DND-41 (cell line): ENCODE measurements at regions not wholly inside any gene's neighbourhood (a gene's known extent, or its start where the extent isn't known, plus 50 kb on each side); places are given as distances from the start of the nearest gene placed in this dataset.

ENCODE experiments used
- ATAC-seq: fragments of 200-7000 bp; cut with Tn5 transposase; 3 replicates; pipeline ENCODE4 v1.9.1; 2021; ENCODE audit warnings: low read depth; ENCODE audit not compliant: insufficient read depth
- DNase-seq: peaks from one replicate; pipeline ENCODE4 v3.0.0-alpha.2; 2020
- H2AFZ ChIP-seq: 2 replicates; pipeline ENCODE4 v1.6.0; 2012; ENCODE audit warnings: low read depth, low read length
- H3K27ac ChIP-seq: 2 replicates; pipeline ENCODE4 v1.5.1; 2012; ENCODE audit warnings: low read length, inconsistent platforms
- H3K27me3 ChIP-seq: fragments of 200-600 bp; sonication (generic); 2 replicates; pipeline ENCODE4 v1.6.0; 2012; ENCODE audit warnings: low read length, mild to moderate bottlenecking, inconsistent platforms; ENCODE audit not compliant: insufficient read depth, poor library complexity
- H3K36me3 ChIP-seq: 2 replicates; pipeline ENCODE4 v1.5.1; 2012; ENCODE audit warnings: low read length, inconsistent platforms; ENCODE audit not compliant: insufficient read depth
- H3K4me1 ChIP-seq: 2 replicates; pipeline ENCODE4 v1.5.1; 2012; ENCODE audit warnings: mild to moderate bottlenecking, low read length; ENCODE audit not compliant: insufficient read depth
- H3K4me2 ChIP-seq: 2 replicates; pipeline ENCODE4 v1.6.0; 2012; ENCODE audit warnings: mild to moderate bottlenecking, moderate library complexity, low read length, inconsistent platforms; ENCODE audit not compliant: insufficient read depth
- H3K4me3 ChIP-seq, 2 experiments: fragments of 200-600 bp in 1 of 2; shearing (Covaris generic) in 1 of 2; 2 replicates each; pipeline ENCODE4 v1.5.1; 2012 to 2016; ENCODE audit warnings: inconsistent platforms in 2 of 2, low read length in 2 of 2, mild to moderate bottlenecking in 2 of 2, low read depth in 1 of 2, moderate library complexity in 1 of 2
- H3K79me2 ChIP-seq: 2 replicates; pipeline ENCODE4 v1.6.0; 2012; ENCODE audit warnings: low read length, inconsistent platforms; ENCODE audit not compliant: insufficient read depth
- H3K9ac ChIP-seq: 2 replicates; pipeline ENCODE4 v1.6.0; 2012; ENCODE audit warnings: low read depth, mild to moderate bottlenecking, inconsistent platforms, low read length, moderate library complexity
- H3K9me3 ChIP-seq: 2 replicates; pipeline ENCODE4 v1.5.1; 2012; ENCODE audit warnings: low read length, moderate library complexity, mild to moderate bottlenecking, inconsistent platforms; ENCODE audit not compliant: insufficient read depth, severe bottlenecking
- H4K20me1 ChIP-seq: 2 replicates; pipeline ENCODE4 v1.6.0; 2012; ENCODE audit warnings: low read length; ENCODE audit not compliant: insufficient read depth
- EZH2 ChIP-seq: IDR thresholded peaks from 3 replicates; pipeline ENCODE4 v1.6.1; 2012; ENCODE audit warnings: borderline replicate concordance, low read depth, mild to moderate bottlenecking, moderate library complexity, low read length, inconsistent platforms; ENCODE audit not compliant: severe bottlenecking
- TF ChIP-seq, protein P1 (sequence below): IDR thresholded peaks from 2 replicates; pipeline ENCODE4 v1.5.1; 2012; ENCODE audit warnings: borderline replicate concordance, low read length, moderate library complexity, mild to moderate bottlenecking; ENCODE audit not compliant: poor library complexity, severe bottlenecking; ENCODE audit errors: extremely low read depth

- Histone ChIP-seq H3K36me3 (no peaks in the 10 kb centered on the region), H3K79me2 (no peaks in the 10 kb centered on the region), H3K4me1 (no peaks in the 10 kb centered on the region), H3K27ac (no peak overlapping the region), H2AFZ (no peak overlapping the region), H3K4me2 (no peak overlapping the region), H3K9ac (no peak overlapping the region), H3K27me3 (no peaks in the 10 kb centered on the region), H3K9me3 (no peaks in the 10 kb centered on the region), H4K20me1 (no peaks in the 10 kb centered on the region), H3K4me3 (no peak overlapping the region)
- TF ChIP-seq, protein P1, sequence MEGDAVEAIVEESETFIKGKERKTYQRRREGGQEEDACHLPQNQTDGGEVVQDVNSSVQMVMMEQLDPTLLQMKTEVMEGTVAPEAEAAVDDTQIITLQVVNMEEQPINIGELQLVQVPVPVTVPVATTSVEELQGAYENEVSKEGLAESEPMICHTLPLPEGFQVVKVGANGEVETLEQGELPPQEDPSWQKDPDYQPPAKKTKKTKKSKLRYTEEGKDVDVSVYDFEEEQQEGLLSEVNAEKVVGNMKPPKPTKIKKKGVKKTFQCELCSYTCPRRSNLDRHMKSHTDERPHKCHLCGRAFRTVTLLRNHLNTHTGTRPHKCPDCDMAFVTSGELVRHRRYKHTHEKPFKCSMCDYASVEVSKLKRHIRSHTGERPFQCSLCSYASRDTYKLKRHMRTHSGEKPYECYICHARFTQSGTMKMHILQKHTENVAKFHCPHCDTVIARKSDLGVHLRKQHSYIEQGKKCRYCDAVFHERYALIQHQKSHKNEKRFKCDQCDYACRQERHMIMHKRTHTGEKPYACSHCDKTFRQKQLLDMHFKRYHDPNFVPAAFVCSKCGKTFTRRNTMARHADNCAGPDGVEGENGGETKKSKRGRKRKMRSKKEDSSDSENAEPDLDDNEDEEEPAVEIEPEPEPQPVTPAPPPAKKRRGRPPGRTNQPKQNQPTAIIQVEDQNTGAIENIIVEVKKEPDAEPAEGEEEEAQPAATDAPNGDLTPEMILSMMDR: no peak
- no peak for TF ChIP-seq EZH2
- DNase-seq (no peak), ATAC-seq (no peak)
Measured at GRCh38 chr13:88676016-88676415, 1004.8 kb downstream of the SLITRK5 start.

DNA sequence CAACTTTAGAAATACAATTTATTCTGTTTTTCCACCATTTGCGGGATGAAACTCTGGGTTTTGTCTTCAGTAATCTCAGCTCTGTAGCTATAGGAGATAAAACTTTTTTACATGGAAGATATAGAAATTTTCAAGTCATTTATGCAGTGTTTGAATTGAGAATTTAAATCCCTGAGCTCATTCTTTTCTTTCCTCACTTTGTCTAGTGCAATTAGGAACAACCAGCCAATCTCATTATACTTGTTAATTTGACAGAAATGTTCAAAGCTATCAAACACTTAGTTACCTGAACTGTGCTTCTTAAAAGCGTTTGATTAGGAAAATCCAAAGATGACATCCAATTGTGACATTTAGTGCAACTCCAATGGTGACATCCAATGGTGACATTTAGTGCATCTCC lies 1014.3 kb downstream of the SLITRK5 start:
- ATAC-seq (no peak), DNase-seq (no peak)
- H4K20me1 ChIP-seq: no peaks in the 10 kb centered on the region
- no peaks in the 10 kb centered on the region for H3K4me1 ChIP-seq
- no peak overlapping the region for H3K9ac ChIP-seq
- H3K4me3 ChIP-seq: no peak overlapping the region
- TF ChIP-seq, protein P1: no peak
- TF ChIP-seq EZH2: no peak
- H2AFZ ChIP-seq: no peak overlapping the region
- no peaks in the 10 kb centered on the region for H3K27me3 ChIP-seq
- H3K9me3 ChIP-seq: no peaks in the 10 kb centered on the region
- no peaks in the 10 kb centered on the region for H3K36me3 ChIP-seq
- no peak overlapping the region for H3K4me2 ChIP-seq
- H3K27ac ChIP-seq: no peak overlapping the region
- H3K79me2 ChIP-seq: no peaks in the 10 kb centered on the region

- H3K27ac ChIP-seq: no peak overlapping the region
- H3K4me1 ChIP-seq: no peaks in the 10 kb centered on the region
- no peaks in the 10 kb centered on the region for H3K9me3 ChIP-seq
- no peaks in the 10 kb centered on the region for H3K27me3 ChIP-seq
- H4K20me1 ChIP-seq: no peaks in the 10 kb centered on the region
- H3K4me3 ChIP-seq: no peak overlapping the region
- DNase-seq: no peak
- H3K36me3 ChIP-seq: no peaks in the 10 kb centered on the region
- H2AFZ ChIP-seq: no peak overlapping the region
- H3K79me2 ChIP-seq: no peaks in the 10 kb centered on the region
- H3K4me2 ChIP-seq: no peak overlapping the region
- no peak overlapping the region for H3K9ac ChIP-seq
- ATAC-seq: no peak
- TF ChIP-seq, protein P1: no peak
- TF ChIP-seq EZH2: no peak
Measured at GRCh38 chr13:88701551-88701950, 1030.4 kb downstream of the SLITRK5 start.

DNA sequence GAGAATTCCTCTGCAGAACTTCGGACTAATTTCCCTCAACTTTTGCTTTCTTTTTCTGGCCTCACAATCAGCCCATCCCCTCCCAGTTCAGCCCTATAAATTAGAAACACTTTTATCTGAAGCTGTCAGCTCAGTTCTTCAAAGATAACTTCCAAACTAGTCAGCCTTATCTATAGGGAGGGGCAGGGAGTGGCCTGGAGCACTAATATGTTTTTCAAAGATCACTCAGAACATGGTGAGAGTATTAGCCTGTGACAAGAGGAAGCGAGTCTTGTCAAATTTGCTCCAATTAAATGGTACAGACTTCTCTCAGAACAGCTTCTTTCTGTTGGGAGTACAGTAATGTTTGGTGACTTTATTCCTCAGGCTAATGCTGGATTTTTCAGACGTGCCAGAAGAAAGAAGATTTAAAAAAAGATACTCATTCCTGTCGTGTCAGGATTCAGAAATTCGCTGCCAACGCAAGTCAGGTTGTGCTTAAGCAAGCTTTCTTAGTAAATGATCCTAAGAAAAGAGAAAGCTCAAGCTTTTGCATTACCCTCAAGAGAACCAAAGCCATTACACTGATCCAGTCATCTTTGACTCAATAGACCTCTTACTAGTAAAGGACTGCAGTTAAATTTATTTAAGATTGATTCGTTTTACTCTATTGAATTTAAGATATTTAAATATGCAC lies 1033.6 kb downstream of the SLITRK5 start:
- H2AFZ ChIP-seq: no peak overlapping the region

More for the DNA sequence above, 1033.6 kb downstream of the SLITRK5 start:
- no peak for ATAC-seq
- no peaks in the 10 kb centered on the region for H4K20me1 ChIP-seq
- H3K9me3 ChIP-seq: no peaks in the 10 kb centered on the region
- TF ChIP-seq EZH2: no peak
- TF ChIP-seq, protein P1: no peak
- H3K9ac ChIP-seq: no peak overlapping the region
- no peak overlapping the region for H3K4me3 ChIP-seq
- DNase-seq: no peak
- H3K27me3 ChIP-seq: no peaks in the 10 kb centered on the region
- no peak overlapping the region for H3K4me2 ChIP-seq
- no peaks in the 10 kb centered on the region for H3K36me3 ChIP-seq
- no peak overlapping the region for H3K27ac ChIP-seq
- no peaks in the 10 kb centered on the region; the same call in 1 of the 2 replicates for H3K4me1 ChIP-seq
- H3K79me2 ChIP-seq: no peaks in the 10 kb centered on the region
